NCI-H460 (cell line): ENCODE measurements at regions not wholly inside any gene's neighbourhood (a gene's known extent, or its start where the extent isn't known, plus 50 kb on each side); places are given as distances from the start of the nearest gene placed in this dataset.

Experiments
- DNase-seq: peaks from one replicate; pipeline ENCODE4 v3.0.0-alpha.2; 2016; ENCODE audit warnings: low read depth; ENCODE audit errors: extremely low read depth

DNA sequence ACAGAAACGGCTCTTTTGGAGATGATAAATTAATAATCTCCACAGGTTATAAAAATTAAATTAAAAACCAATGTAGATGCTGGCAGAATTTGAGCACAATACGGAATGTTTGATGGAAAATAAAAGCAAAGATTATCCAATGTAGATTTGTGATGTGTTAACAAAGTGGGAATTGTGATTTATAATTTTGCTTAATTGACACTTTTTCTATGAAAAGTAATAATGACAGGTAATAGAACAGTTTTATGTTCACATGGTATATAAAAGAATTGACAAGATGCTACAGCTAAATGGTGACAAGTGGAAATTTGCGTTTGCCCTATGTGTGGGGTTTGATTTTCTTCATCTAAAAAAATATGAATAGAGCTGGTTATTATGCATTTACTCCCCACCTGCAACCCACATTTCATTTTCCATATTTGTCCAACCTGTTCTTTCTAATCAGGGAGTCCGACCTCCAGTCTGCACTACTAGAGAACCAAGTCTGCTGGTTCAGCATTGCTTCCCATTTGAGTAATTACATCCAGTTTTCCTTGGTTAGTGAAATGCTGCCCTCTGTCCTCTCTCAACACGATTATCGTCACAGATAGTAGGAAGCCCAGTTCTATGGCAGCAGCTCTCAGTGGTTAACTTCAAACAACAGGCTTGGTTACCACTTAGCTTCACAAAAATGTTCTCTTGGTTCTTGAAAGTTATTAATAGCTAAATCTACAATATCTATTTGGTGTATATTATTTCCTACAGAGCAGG is 61.4 kb upstream of the SLITRK1 start:
- DNase-seq, result peak; percentile 11

DNA sequence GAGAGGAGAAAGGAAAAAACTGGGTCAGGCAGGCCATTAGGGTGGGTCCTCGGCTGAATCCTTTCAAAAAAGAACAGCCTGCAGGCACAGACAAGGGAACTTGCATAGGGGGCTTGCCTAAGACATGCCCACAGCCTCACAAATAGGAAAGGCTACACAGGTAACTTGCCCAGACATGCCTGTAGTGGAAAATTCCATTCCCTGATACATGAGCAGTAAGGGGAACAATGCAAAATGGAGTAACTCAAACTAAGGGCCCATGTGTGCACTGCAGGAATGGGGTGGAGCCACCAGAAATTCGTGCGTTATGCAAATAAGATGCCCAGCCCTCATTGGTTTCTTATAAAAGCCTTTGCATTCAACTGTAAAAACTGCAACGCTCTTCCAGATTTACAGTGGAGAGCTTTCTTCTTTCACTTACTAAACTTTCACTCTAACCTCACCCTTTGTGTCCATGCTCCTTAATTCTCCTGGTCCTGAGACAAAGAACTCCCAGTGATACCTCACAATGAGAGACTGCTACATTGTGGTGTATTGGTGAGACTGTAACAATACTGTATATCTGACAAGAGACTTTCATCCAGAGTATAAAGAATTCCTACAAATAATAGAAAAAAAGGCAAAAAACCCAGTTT is 59.5 kb upstream of the SLITRK1 start:
- DNase-seq, result no peak

DNA sequence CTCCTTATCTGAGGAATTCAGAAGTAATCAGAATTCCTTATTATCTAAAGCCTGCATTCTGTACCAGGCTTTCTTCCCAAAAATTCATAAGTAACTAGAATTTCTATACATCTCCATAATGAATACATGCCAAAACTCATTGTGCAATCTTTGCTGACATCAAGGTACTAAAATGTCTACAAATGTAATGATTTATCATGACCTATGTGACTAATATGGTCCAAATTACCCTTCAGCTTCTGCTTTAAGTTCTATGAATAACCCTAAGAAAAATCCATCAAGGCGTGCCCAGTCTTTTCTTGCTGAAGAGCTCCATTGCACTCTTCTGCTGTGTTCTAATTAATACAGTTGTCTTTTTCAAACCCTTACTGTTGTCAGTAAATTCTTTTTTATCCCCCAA is 58.5 kb upstream of the SLITRK1 start:
- DNase-seq, result no peak

DNA sequence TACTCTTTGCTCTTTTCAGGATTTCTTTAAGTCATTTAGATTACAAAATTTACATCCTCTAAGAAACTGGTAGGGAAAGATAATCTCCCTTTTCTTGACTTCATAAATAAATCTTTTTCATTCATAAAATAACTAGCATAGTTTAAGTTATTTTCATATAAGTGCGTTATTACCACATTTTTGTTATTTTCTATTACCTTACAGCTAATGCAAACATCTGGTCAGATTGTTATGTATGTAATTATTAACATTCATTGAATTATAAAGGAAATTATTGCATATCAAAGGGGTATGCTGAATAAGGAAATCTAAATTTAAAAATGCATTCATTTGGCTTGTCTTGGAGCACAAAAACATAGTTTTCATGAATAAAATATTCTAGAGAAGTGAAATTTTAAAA is 55.3 kb upstream of the SLITRK1 start:
- no peak for DNase-seq

DNA sequence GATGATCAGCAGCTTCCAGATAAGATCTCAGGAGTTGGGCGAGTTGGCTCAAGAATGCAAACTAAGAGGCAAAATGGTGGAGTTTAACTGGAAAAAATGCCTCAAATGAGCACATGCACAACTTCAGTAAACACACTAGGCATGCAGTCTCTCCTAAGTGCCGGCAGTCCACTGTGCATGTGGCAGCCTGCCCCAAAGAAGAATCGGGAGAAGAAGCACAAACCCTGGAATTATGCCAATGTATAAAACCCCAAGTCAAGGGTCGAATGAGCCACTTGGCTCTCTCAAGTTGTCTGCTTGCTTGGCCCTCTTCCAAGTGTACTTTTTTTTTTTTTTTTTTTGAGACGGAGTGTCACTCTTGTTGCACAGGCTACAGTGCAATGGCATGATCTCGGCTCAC is 53.3 kb upstream of the SLITRK1 start:
- no peak for DNase-seq
